HG02571 (cell line): ENCODE measurements at regions not wholly inside any gene's neighbourhood (a gene's known extent, or its start where the extent isn't known, plus 50 kb on each side); places are given as distances from the start of the nearest gene placed in this dataset.
"Not testable (repeated sequence)": the region's sequence is repeated elsewhere in the genome, so short reads cannot be mapped to it uniquely, and the experiment has no call there.

ENCODE experiments used
- ATAC-seq: cut with Tn5 transposase; IDR thresholded peaks from one replicate; pipeline ENCODE4 v1.9.1; 2021; ENCODE audit warnings: mild to moderate bottlenecking, moderate library complexity; ENCODE audit not compliant: unreplicated experiment

DNA sequence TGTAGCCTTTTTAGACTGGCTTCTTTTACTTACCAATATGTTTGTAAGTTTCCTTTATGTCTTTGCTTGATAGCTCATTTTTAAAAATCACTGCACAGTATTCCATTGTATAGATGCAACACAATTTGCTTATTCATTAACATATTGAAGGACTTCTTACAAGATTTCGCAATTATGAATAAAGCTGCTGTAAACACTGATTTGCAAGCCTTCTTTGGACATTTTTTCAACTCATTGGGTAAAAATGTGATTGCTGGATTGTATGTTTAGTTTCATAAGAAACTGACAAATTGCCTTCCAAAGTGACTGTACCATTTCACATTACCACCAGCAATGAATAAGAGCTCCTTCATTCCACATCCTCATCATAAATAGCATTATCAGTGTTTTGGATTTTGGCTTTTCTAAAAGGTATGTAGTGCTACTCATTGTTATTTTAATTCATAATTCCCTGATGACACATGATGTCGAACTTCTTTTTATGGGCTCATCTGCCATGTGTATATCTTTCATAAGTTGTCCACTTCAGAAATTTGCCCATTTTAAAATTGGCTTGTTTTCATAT, 80.7 kb downstream of the TFAP2B start:
- no peak for ATAC-seq

DNA sequence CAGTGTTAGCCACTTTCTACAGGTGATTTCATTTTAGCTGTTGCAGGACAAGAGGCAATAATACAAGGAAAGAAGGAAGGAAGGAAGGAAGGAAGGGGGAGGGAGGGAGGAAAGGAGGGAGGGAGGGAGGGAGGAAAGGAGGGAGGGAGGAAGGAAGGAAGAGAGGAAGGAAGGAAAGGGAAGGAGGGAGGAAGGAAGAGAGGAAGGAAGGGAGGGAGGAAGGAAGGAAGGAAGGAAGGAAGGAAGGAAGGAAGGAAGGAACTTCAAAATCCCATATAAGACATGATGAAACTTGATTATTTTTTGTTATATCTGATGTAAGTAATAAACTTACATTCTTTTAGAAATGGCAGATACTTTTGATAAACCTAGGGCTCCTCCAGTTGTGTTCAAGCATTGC, 83.6 kb downstream of the TFAP2B start:
- ATAC-seq = no peak

DNA sequence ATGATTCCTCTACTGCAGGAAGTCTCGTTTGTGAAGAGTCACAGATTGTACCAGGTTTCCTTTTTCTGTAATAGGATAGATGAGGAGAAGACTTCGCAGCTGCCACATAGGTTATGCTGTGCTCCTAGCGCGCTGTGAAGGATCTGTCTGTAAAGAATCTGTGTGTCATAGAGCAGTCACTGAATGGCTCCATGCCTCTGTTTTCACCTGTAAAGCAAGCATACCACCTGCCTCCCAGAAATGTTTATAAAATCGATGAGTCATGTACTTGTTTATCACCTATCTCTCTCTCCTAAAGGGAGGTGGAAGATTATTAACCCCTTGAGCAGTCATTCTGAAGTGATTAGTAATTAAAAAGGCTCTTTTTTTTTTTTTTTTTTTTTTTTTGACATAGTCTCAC, 86.6 kb downstream of the TFAP2B start:
- ATAC-seq = no peak

DNA sequence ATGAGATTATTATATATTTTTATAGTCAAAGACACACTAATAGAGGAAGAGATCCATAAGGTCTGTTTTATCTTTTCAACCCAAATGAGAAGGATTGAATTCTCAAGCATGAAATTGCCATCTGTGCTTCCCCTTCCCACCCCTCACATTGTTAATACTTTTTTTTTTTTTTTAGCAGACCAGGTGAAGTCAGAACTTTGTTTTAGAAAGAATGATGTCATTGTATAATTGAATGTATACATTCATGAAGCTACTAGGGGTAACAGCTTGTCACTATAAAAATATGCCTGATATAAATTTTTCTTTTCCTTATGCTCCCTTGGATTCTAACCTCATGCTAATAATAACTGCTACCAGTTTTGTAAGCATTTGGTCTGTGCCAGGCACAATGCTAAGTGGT, 88.9 kb downstream of the TFAP2B start:
- ATAC-seq = no peak

DNA sequence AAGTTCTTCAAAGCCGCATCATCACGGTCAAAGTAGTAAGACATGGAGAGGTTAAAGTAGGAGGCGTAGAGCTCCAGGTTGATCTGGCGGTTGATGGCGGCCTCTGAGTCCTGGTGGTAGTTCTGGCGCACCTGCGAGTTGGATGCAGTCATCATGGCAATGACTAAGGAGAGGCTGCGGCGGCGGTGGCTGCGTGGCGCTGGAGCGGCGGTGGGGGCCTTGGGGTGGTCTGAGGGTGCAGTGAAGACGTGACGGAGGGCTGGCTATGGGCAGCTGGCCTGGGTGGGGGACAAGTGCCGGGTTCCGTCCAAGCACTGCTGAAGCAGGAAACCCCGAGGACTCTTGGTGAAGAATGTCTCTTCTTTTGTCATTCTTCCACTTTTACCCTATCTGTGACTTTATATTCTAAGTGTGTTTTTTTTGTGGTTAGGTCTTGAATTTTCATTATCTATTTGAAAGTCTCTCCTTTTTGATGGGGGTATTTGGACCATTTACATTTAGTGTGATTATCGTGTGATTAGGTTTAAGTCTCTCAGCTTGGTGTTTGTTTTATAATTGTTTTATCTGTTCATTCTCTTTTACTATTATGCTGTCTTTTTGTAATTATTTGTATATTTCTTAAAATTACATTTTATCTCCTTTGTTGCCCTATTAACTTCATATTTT, 94.6 kb downstream of the TFAP2B start:
- no peak for ATAC-seq

DNA sequence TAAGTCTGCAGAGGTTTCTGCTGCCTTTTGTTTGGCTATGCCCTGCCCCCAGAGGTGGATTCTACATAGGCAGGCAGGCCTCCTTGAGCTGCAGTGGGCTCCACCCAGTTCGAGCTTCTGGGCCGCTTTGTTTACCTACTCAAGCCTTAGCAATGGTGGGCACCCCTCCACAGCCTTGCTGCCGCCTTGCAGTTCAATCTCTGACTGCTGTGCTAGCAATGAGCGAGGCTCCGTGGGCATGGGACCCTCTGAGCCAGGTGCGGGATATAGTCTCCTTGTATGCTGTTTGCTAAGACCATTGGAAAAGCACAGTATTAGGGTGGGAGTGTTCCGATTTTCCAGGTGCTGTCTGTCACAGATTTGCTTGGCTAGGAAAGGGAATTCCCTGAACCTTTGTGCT, 102.7 kb downstream of the TFAP2B start:
- not testable (repeated sequence) for ATAC-seq

DNA sequence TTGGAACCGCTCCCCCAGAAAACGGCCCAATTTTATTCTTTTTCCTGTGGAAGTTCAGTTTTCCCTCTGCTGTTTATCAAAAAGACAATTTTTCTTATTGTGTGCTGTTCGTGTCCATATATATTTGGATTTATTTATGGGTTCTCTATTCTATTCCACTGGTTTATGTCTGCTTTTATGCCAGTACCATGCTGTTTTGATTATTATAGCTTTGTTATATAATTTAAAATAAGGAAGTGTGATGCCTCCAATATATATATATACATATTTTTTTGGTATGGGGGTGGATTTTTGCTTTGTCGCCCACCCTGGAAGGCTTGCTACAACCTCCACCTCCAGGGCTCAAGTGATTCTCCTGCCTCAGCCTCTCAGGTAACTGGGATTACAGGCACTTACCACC, 103.3 kb downstream of the TFAP2B start:
- ATAC-seq = no peak

DNA sequence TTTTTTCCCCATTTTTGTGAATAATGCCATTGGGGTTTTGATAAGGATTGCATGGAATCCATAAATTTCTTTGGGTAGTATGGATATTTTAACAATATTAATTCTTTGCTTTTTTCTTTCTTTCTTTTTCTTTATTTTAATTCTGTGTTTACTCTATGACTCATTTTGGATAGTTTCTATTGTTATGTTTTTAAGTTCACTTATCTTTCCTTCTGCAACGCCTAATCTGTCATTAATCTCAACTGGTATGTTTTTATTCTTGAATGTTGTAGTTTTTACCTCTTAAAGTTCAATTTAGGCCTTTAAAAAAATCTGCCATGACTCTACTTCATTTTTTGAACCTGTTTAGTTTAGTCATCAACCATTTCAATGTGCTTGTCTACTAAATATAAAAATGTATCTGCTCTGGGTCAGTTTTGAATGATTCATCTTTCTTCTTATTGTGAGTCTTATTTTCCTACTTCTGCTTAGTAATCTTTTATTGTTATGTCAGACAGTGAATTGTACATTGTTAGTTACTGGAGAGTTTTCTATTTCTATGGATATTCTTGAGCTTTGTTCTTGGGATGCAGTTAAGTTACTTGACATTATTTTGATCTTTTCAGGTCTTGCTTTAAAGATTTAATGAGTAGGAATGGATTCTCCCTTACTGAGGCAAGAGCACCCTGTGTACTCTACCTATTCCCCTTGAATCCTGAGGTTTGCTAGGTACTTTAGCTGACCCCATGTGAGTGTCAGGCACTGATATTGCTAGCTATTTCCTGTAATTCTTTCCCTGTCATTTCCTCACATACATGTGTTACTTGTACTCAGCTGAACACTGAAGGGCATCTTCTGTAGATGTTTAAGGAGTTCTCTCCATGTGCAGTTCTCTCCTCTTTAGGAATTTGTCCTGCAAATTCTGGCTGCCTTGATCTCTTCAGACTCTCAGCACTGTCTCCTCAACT, 104.2 kb downstream of the TFAP2B start:
- no peak for ATAC-seq

DNA sequence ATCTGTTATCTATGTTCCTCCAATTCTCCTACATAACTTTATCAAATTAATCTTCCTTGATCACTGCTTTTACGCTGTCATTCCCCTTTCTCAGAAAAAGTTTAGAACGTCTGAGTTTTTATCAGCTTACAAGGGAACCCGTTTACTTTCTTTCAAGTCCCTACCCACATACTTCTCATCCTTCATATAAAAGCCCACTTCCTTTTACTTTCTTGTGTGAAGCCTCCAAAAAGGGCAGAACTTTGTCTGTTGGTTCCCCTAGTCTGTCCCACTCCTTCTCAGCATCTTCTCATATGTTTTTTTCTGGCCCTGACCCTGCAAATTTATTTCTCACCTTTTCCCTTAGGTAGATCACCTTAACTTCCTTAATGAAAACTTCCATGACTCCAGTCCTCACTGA, 106.1 kb downstream of the TFAP2B start:
- no peak for ATAC-seq

DNA sequence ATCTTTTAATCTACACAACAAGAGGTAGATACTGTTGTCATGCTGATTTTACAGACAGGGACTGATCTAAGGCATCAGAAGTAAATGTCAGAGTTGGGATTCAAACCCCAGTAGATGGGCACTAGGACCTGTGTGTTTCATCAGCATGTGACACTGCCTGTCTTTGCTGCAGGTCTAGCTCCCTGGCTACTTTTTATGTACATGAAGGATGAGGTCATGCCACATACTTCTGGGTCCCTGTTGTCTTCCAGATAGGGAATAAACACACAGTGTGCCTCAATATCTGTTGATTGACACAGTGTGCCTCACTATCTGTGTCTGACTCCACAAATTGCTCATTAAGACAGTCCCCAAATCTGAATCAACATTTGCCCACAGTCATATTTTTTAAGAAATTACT, 106.9 kb downstream of the TFAP2B start:
- no peak for ATAC-seq

DNA sequence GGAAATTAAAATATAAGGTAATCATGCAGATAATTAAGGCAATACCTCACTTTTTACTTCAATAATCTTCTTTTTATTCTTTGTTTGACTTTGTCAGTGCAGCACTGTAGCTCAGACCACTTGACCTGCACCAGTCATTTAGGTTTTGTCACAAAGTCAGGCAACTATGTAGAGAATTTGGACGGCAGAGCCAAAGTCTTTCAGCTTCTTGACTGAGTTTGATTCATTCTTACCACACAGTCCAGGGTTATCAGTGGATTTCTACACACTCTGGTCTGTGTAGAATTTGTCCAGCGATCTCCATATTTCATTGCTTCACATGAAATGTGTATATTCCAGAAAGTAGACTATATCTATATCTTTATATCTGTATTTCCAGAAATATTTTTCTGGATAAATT, 107.3 kb downstream of the TFAP2B start:
- no peak for ATAC-seq

DNA sequence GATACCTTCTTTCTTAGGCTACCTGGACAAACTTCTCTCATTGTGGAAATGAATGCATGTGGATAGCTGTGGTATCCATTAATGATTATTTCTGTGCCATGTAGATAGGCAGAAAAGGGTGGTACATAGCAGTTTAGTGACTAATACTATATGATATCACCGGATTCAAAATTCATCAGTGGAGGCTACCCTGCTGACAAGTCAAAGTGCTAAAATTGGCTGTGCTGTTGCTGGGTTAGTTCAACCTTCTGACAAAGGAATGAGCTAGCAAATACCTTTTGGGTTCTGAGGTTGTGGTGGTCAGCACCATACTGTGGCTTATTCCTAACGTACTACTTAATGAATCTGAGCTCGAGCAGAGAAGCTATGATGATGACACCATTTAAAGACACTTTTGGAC, 109.1 kb downstream of the TFAP2B start:
- no peak for ATAC-seq

DNA sequence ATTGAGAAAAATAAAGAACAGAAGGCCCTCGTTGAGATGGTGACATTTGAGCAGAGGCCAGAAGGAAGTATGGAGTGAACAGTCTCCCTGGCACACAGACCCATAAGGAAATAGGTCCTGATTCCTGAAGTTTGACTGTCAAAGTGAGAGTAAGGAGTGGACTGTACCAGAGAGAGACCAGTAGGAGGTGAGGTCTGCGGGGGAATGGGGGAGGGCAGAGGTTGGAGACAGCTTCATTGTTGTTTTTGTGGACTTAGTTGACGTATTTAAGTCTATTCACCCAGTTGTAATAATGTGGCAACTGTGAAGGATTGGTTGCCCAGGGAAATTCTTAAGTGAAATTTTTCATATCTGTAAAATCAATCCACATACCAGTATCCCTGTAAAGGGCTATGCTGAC, 110.7 kb downstream of the TFAP2B start:
- no peak for ATAC-seq

DNA sequence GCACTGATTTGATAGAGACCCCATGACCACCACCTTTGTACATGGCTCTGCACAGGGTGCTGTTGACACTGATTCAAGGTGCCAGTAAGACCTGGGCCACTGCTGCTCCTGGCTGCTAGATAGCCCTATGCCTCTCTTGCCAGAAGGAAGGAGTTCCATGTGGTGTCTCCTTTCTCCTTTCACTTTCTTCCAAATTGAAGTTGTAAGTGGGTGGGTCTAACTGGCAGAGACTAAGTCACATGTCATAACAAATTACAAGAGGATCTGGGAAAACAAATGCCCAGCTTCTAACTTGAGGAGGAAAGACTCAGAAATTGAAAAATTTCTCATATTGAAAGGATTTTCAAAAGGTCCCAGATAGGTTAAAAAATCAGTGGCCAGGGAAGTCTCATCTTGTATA, 116.8 kb downstream of the TFAP2B start:
- no peak for ATAC-seq

DNA sequence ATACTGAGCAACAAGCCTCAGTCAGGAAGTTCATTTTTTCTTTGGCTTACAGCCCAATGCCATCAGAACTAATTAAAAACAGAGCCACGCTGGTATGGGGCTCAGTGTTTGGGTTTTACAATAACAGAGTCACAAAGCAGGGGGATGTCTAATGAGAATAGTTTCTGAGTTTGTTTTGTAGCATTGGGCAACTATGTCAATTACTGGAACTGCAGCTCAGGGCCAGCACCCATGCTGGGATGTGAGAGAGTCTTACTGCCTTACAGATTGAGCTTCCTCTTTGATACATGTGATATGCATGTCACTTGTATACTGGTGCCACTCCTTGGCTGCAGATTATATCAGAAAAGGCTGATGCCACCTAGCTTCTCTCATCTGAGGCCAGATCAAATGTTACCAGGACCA, 117.6 kb downstream of the TFAP2B start:
- no peak for ATAC-seq

DNA sequence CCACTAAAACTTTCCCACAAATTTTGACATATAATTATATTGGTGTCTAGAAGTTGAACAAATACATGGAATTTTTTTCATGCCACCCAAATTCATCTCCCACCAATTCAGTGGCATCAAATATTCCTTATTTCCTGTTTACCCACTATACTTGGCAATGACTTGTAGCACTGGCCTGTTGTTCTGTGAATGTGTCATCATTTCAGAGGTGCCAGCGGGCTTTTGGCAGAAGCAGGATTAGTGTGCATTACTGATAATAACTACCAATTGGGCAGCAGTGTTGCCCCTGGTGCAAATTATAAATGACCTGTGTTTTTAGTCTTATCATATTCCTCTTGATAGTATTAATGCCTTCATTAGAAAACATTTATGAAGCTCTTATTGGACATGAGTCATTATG, 121.3 kb downstream of the TFAP2B start:
- ATAC-seq = no peak

DNA sequence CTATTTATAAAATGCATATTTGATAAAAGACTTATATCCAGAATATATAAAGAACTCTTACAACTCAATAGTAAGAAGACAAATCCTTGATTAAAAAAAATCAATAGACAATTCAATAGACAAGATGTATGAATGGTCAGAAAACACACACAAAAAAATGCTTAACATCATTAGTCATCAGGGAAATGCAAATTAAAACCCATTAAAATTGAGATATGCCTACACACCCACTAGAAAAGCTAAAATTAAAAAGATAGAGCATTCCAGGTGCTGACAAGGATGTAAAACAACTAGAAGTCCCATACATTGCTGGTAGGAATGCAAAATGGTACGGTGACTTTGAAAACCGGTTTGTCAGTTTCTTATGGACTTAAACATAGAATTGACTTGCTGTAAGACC, 127.1 kb downstream of the TFAP2B start:
- no peak for ATAC-seq

DNA sequence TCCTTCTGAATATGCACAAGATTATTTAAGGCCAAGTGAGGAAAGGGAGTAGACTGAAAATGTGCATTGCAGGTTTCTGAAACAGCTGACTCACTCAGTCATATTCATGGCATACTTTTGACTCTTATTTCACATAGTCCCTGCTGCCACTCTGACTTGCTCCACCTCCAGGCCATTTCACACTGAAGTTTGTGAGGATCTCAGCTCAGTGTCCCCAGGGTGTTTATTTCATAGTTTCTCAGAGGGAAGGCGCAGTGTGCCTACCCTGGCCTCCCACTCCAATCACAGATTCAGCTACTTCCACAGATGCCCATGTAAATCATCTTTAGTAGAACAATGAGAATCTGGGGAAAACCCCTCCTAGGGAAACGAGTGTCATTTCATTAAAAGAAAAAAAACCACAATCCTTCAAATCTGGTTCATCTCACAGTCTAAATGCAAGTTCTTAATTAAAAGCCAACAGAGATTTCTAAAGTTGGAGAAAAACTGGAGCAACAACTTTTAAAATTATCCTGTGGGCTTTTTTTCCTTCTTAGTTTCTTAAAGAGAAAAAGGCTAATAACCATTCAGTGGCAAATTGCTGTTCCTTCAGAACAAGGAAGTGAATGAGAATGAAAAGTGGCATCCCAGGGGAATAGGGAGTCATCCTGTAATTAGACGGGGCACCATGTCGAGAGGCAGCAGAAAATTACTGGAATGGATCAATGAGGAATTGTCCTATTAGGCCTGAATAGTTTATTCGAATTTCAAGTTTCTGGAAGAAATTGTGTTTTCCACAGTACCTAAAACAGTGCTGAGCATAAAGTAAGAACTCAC, 133.6 kb downstream of the TFAP2B start:
- no peak for ATAC-seq

DNA sequence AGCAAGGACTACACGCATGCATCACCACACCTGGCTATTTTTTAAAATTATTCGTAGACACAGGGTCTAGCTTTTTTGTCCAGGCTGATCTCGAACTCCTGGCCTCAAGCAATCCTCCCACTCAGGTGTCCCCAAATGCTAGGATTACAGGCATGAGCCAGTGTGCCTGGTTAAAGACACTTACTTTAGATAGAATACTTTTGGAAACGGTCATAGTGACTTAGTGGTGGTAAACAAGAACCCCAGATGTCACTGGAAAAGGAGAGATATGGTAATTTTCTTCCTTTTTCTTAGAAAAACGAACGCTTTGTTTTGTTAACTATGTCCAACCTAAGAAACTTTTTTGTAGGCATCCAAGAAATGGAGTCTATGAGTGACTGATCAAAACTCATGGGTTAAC, 137.3 kb downstream of the TFAP2B start:
- no peak for ATAC-seq

DNA sequence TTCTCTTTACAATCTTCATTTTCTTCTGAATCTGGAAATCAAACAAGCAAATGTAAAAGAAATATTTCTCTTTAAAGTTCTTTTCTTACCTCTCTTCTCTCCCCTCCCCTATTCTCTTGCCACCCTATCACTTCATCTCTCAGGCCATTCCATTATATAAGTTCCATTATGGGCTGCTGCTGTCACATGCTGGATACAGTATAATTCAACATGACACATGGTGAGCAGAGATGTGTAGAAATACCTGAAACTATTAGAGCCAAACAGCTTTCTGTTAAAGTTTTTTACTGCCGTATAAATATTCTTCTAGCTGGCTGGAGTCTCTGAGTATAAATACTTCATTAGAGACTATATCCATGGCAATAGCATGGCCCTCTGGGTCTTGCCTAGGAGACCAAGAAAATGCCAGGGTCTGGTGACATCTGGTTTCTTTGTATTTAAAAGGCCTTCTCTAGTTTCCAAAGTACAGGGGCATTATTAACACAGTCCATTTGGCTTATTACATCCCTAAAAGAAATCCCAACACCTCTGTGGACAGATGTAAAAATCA, 139.6 kb downstream of the TFAP2B start:
- no peak for ATAC-seq

DNA sequence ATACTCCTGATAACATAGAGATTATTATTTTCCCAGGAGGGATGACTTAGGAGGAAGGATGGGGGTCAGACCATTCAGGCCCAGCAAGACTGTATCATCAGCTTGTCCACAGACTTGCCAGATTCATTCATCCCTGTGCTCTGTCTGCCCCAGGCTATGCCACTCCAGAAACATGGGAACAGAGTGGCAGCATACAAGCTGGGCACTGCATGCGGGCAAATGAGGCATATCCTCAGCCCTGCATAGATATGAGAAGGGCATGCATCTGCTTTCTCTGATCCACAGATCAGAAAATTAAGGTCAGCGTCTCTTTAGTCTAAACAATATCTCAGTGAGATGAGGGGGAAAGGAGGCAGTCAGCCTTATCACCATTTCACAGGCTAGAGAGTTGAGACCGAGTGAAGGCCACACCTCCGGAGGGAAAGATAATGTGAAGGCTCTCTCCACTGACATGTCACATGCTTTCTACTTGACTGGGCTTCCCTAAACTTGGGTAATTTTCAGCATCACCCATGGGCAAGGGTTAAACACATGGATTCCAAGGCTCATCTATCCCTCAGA, 140.5 kb downstream of the TFAP2B start:
- ATAC-seq = no peak
